Activated T-helper 17 cell treated with anti-CD3 and anti-CD28 coated beads, Interleukin-2, amount 50 U/mL, for 72 hours (primary cell): ENCODE measurements at regions not wholly inside any gene's neighbourhood (a gene's known extent, or its start where the extent isn't known, plus 50 kb on each side); places are given as distances from the start of the nearest gene placed in this dataset.
"Not testable (repeated sequence)": the region's sequence is repeated elsewhere in the genome, so short reads cannot be mapped to it uniquely, and the experiment has no call there.

Experiments used
- ATAC-seq: fragments of 150-1000 bp; cut with Tn5 transposase; replicated peaks from 2 replicates; pipeline ENCODE4 v1.10.0; 2021; ENCODE audit warnings: mild to moderate bottlenecking, moderate library complexity
- H3K27ac Mint-ChIP-seq: one replicate; pipeline ENCODE4 v1.8.0; 2022; ENCODE audit warnings: mixed read lengths
- H3K27me3 Mint-ChIP-seq: one replicate; pipeline ENCODE4 v1.8.0; 2022; ENCODE audit warnings: mixed read lengths
- H3K36me3 Mint-ChIP-seq: one replicate; pipeline ENCODE4 v1.8.0; 2022; ENCODE audit warnings: low read depth, mild to moderate bottlenecking, mixed read lengths
- H3K4me1 Mint-ChIP-seq: one replicate; pipeline ENCODE4 v1.8.0; 2022; ENCODE audit warnings: mixed read lengths
- H3K4me3 Mint-ChIP-seq: one replicate; pipeline ENCODE4 v1.8.0; 2022; ENCODE audit warnings: mild to moderate bottlenecking, mixed read lengths
- H3K9me3 Mint-ChIP-seq: one replicate; pipeline ENCODE4 v1.8.0; 2022; ENCODE audit warnings: mixed read lengths

DNA sequence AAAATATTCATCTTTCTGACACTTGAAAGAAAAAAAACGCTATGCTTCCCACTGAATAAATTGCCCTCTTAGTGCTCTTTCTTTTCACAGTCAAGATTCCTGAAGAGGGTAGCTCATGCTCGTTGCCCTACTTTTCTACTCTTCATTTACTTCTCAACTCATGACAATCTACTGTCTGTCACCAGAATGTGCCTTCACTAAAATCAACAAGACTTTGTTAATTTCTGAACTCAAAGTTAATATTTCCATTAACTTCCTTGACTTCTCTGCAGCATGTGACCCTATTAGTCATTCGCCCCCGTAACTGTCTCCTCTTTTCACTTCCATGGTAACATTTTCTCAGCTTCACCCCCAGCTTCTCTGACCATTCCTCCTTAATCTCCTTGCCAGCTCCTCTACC, 98.9 kb upstream of the MAPRE2 start:
- H3K27me3 Mint-ChIP-seq, result peaks cover 17% of the 10 kb centered on the region
- H3K9me3 Mint-ChIP-seq, result no peaks in the 10 kb centered on the region
- H3K27ac Mint-ChIP-seq, result no peak overlapping the region
- no peaks in the 10 kb centered on the region for H3K36me3 Mint-ChIP-seq
- no peak for ATAC-seq
- H3K4me1 Mint-ChIP-seq, result no peaks in the 10 kb centered on the region
- no peak overlapping the region for H3K4me3 Mint-ChIP-seq

DNA sequence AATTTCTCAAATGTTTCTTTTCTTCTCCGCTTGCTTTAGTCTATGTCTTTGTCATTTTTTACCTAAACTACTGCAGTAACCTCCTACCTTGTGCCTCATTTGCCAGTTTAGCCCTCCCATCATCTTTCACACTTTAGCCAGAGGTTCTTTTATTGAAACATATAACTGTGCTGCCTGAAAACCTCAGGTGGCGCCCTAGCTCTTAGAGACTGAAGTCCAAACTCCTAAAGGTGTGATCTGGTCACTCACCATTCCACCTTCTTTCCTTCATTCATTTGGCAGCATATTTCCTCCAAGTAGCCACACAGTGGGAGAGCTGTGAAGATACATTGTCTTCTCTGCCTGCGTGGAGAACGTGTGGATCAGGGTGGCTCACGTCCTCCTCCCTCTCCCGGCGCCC, 98.2 kb upstream of the MAPRE2 start:
- H3K27ac Mint-ChIP-seq, result no peak overlapping the region
- H3K4me1 Mint-ChIP-seq, result no peaks in the 10 kb centered on the region
- H3K27me3 Mint-ChIP-seq, result peaks cover 13% of the 10 kb centered on the region
- no peak overlapping the region for H3K4me3 Mint-ChIP-seq
- no peaks in the 10 kb centered on the region for H3K9me3 Mint-ChIP-seq
- H3K36me3 Mint-ChIP-seq, result no peaks in the 10 kb centered on the region
- ATAC-seq, result no peak

GRCh38 chr18:34943587-34943986, 97.6 kb upstream of the MAPRE2 start:
- Mint-ChIP-seq H3K27me3 (peaks cover 13% of the 10 kb centered on the region), H3K4me1 (no peaks in the 10 kb centered on the region), H3K27ac (no peak overlapping the region), H3K9me3 (no peaks in the 10 kb centered on the region), H3K4me3 (no peak overlapping the region), H3K36me3 (no peaks in the 10 kb centered on the region)
- ATAC-seq, result no peak

- H3K36me3 Mint-ChIP-seq, result no peaks in the 10 kb centered on the region
- no peak for ATAC-seq
- H3K27me3 Mint-ChIP-seq, result peaks cover 11% of the 10 kb centered on the region
- no peaks in the 10 kb centered on the region for H3K4me1 Mint-ChIP-seq
- H3K9me3 Mint-ChIP-seq, result no peaks in the 10 kb centered on the region
- H3K4me3 Mint-ChIP-seq, result no peak overlapping the region
- no peak overlapping the region for H3K27ac Mint-ChIP-seq
These were observed 93.5 kb upstream of the MAPRE2 start for GRCh38 chr18:34947711-34948125.

GRCh38 chr18:34951625-34952379, 89.4 kb upstream of the MAPRE2 start:
- ATAC-seq, result no peak
- Mint-ChIP-seq H3K9me3 (no peaks in the 10 kb centered on the region), H3K4me3 (no peak overlapping the region), H3K36me3 (no peaks in the 10 kb centered on the region), H3K27ac (no peak overlapping the region), H3K4me1 (no peaks in the 10 kb centered on the region), H3K27me3 (peaks cover 27% of the 10 kb centered on the region)

- no peak for ATAC-seq
- no peaks in the 10 kb centered on the region for H3K4me1 Mint-ChIP-seq
- peaks cover 34% of the 10 kb centered on the region for H3K27me3 Mint-ChIP-seq
- H3K9me3 Mint-ChIP-seq, result no peaks in the 10 kb centered on the region
- H3K4me3 Mint-ChIP-seq, result no peak overlapping the region
- H3K27ac Mint-ChIP-seq, result no peak overlapping the region
- H3K36me3 Mint-ChIP-seq, result no peaks in the 10 kb centered on the region
These were observed 88.0 kb upstream of the MAPRE2 start for GRCh38 chr18:34953212-34953611.

DNA sequence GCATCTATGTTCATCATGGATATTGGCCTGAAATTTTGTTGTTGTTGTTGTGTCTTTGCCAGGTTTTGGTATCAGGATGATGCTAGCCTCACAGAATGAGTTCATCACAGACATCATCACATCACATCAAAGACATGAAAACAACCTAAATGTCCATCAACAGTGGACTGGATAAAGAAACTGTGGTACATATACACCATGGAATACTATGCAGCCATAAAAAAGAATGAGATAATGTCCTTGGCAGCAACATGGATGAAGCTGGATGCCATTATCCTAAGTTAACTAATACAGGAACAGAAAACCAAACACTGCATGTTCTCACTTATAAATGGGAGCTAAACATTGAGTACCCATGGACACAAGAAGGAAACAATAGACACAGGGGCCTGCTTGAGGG, 85.7 kb upstream of the MAPRE2 start:
- H3K36me3 Mint-ChIP-seq, ATAC-seq, H3K9me3 Mint-ChIP-seq, H3K27ac Mint-ChIP-seq, H3K4me1 Mint-ChIP-seq, H3K4me3 Mint-ChIP-seq: not testable (repeated sequence)
- H3K27me3 Mint-ChIP-seq, result peaks cover 46% of the 10 kb centered on the region

DNA sequence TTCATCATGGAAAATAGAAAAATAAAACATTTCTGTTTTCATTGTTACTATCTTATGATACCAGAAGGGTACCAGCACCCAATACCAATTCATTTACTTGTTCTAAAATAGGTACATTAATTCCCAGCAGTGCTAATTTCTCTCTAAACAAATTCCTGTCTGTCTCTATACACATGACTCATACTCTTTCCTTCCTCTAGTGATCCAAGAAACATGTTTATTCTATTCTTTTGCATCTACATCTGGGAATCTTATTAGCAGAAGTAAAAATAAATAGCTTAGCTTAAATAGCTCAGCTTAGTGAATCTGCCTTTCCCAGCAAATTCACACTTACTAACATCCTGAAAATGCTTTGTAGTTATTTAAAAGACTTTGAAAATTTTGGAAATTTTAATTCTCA, 84.5 kb upstream of the MAPRE2 start:
- Mint-ChIP-seq H3K27ac (no peak overlapping the region), H3K4me1 (no peaks in the 10 kb centered on the region), H3K27me3 (peaks cover 42% of the 10 kb centered on the region), H3K9me3 (no peaks in the 10 kb centered on the region), H3K4me3 (no peak overlapping the region), H3K36me3 (no peaks in the 10 kb centered on the region)
- ATAC-seq, result no peak

DNA sequence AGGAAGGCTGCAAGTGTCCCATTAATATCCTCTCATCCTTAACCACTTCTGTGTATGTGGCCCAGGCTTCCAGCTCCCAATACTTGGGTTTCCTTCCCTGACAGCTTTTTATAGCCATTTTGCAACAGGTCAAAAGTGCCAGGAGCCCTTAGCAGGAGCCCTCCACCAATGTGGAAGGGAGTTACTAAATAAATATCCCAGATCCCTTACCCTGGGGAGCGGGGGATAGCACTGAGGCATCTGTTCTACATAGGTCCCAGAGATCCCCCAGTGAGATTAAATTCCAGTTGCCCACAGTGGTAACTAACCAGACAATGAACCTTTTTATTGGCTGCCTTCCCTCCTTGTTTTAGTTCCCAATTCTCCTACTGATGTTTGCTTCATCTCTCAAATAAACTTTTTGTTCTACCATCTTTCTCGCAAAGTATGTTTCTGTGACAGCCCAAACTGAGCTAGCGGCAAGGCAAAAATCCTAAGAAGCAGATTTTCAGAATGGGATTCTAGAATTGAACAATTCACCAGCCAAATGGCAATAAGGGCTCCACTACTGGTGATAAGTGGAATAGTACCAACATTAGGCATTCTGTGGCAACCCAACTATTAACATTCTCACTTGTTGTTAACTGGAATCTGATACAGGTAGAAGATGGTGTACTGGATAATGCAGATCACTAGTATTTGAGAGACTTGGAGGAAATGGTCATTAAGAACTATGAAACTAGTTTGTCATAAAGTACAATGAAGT, 83.9 kb upstream of the MAPRE2 start:
- no peak for ATAC-seq
- H3K4me1 Mint-ChIP-seq, result no peaks in the 10 kb centered on the region
- no peaks in the 10 kb centered on the region for H3K9me3 Mint-ChIP-seq

DNA sequence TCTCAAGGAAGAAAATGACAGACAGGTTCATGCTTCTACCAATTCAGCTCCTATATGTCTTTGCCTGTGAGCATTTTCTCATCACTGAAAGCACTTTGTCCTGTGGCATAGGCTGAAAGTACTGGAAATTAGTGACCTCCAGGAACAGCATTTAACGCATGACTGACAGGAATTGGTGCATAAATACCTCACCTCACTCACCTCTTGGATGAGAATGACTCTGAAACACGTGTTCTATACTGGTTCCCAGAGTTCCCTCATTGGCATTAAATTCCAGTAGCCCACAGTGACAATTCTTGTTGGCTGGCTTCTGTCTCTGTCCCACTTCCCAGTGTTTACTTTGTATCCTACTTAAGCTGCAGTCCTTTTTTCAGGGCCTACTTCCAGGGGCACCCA, 83.4 kb upstream of the MAPRE2 start:
- H3K4me1 Mint-ChIP-seq, result no peaks in the 10 kb centered on the region
- H3K9me3 Mint-ChIP-seq, result no peaks in the 10 kb centered on the region
- no peak for ATAC-seq
- no peak overlapping the region for H3K27ac Mint-ChIP-seq
- no peaks in the 10 kb centered on the region for H3K36me3 Mint-ChIP-seq
- peaks cover 38% of the 10 kb centered on the region for H3K27me3 Mint-ChIP-seq
- no peak overlapping the region for H3K4me3 Mint-ChIP-seq

More for the DNA sequence above, 83.9 kb upstream of the MAPRE2 start:
- no peak overlapping the region for H3K27ac Mint-ChIP-seq
- H3K4me3 Mint-ChIP-seq, result no peak overlapping the region
- no peaks in the 10 kb centered on the region for H3K36me3 Mint-ChIP-seq
- peaks cover 42% of the 10 kb centered on the region for H3K27me3 Mint-ChIP-seq

GRCh38 chr18:34959211-34959829, 81.9 kb upstream of the MAPRE2 start:
- no peak overlapping the region for H3K27ac Mint-ChIP-seq
- H3K36me3 Mint-ChIP-seq, result no peaks in the 10 kb centered on the region

GRCh38 chr18:34959989-34960388, 81.2 kb upstream of the MAPRE2 start:
- Mint-ChIP-seq H3K27ac (no peak overlapping the region), H3K4me1 (no peaks in the 10 kb centered on the region), H3K36me3 (no peaks in the 10 kb centered on the region), H3K27me3 (peaks cover 26% of the 10 kb centered on the region), H3K4me3 (no peak overlapping the region), H3K9me3 (no peaks in the 10 kb centered on the region)
- no peak for ATAC-seq

More at GRCh38 chr18:34959211-34959829, 81.9 kb upstream of the MAPRE2 start:
- no peak for ATAC-seq
- peaks cover 31% of the 10 kb centered on the region for H3K27me3 Mint-ChIP-seq
- no peak overlapping the region for H3K4me3 Mint-ChIP-seq
- no peaks in the 10 kb centered on the region for H3K4me1 Mint-ChIP-seq
- no peaks in the 10 kb centered on the region for H3K9me3 Mint-ChIP-seq

DNA sequence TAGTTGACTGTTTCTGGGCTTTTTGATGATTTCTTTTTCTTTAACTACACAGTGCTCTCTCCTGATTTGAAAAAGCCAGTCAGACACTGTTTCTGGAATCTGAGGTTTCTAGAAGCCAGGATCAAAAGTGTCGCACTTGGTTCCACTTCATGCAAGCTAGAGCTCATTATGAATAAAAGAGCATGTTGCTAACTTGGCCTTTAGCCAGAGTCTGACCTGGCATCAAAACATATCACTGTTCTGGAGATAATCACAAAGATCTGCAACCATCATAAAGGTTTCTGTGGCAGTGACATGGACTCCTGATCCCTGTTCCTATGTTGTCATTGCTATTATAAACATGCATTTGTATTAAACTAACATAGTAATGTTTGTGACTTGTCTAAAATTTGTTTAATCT, 76.1 kb upstream of the MAPRE2 start:
- Mint-ChIP-seq H3K27ac (no peak overlapping the region), H3K27me3 (peaks cover 3% of the 10 kb centered on the region), H3K4me3 (no peak overlapping the region), H3K4me1 (no peaks in the 10 kb centered on the region), H3K36me3 (no peaks in the 10 kb centered on the region), H3K9me3 (no peaks in the 10 kb centered on the region)
- no peak for ATAC-seq

GRCh38 chr18:34965566-34965965, 75.6 kb upstream of the MAPRE2 start:
- H3K4me3 Mint-ChIP-seq, result no peak overlapping the region
- H3K9me3 Mint-ChIP-seq, result no peaks in the 10 kb centered on the region
- H3K27ac Mint-ChIP-seq, result no peak overlapping the region
- no peaks in the 10 kb centered on the region for H3K4me1 Mint-ChIP-seq
- peaks cover 5% of the 10 kb centered on the region for H3K27me3 Mint-ChIP-seq
- no peak for ATAC-seq
- H3K36me3 Mint-ChIP-seq, result no peaks in the 10 kb centered on the region

DNA sequence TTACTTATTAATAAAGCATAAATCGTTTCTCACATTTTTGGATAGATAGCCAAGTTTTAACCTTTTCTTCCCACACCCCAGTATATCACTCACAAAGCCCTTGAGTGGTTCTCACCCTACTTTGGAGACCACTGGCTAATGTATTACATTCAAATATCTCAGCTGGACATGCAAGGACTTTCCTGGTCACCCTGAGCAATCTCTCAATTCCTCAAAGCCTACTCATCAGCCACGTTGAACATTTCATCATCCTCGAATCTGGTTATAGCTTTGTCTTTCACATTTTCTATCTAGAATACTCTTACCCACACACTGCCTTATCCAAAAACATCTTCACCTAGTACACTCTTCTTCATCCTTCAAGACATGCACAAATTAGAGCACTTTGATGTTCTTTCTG, 71.1 kb upstream of the MAPRE2 start:
- H3K27me3 Mint-ChIP-seq, result peaks cover 19% of the 10 kb centered on the region
- H3K9me3 Mint-ChIP-seq, result no peaks in the 10 kb centered on the region
- H3K36me3 Mint-ChIP-seq, result no peaks in the 10 kb centered on the region
- ATAC-seq, result no peak
- H3K4me3 Mint-ChIP-seq, result no peak overlapping the region
- H3K4me1 Mint-ChIP-seq, result no peaks in the 10 kb centered on the region
- H3K27ac Mint-ChIP-seq, result no peak overlapping the region
